IPS-18c (cell line): ENCODE measurements at regions not wholly inside any gene's neighbourhood (a gene's known extent, or its start where the extent isn't known, plus 50 kb on each side); places are given as distances from the start of the nearest gene placed in this dataset.
"Not testable (repeated sequence)": the region's sequence is repeated elsewhere in the genome, so short reads cannot be mapped to it uniquely, and the experiment has no call there.

Experiments
- H3K4me3 ChIP-seq: 2 replicates; pipeline ENCODE4 v1.7.0; 2013; ENCODE audit warnings: low read depth, mild to moderate bottlenecking, low read length, moderate library complexity; ENCODE audit not compliant: insufficient read depth
- H3K9me3 ChIP-seq: one replicate; pipeline ENCODE4 v1.6.1; 2013; ENCODE audit warnings: mild to moderate bottlenecking, low read length, moderate library complexity; ENCODE audit not compliant: control insufficient read depth, insufficient read depth

DNA sequence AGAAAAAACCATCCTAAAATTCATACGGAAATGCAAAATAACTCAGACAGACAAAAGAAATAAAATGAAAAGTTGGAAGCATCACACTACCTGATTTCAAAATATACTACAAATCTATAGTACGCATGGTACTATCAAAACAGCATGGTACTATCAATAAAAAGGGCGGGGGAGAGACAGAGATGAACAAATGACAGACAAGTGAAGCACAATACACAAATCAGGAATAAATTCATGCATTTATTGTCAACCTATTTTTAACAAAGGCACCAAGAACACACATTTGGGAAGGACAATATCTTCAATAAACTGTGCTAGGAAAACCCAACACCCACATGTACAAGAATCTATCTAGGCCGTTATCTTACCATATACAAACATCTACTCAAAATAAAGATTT, 207.4 kb upstream of the WSB1 start:
- peaks cover 41% of the 10 kb centered on the region for H3K9me3 ChIP-seq
- no peak overlapping the region for H3K4me3 ChIP-seq

DNA sequence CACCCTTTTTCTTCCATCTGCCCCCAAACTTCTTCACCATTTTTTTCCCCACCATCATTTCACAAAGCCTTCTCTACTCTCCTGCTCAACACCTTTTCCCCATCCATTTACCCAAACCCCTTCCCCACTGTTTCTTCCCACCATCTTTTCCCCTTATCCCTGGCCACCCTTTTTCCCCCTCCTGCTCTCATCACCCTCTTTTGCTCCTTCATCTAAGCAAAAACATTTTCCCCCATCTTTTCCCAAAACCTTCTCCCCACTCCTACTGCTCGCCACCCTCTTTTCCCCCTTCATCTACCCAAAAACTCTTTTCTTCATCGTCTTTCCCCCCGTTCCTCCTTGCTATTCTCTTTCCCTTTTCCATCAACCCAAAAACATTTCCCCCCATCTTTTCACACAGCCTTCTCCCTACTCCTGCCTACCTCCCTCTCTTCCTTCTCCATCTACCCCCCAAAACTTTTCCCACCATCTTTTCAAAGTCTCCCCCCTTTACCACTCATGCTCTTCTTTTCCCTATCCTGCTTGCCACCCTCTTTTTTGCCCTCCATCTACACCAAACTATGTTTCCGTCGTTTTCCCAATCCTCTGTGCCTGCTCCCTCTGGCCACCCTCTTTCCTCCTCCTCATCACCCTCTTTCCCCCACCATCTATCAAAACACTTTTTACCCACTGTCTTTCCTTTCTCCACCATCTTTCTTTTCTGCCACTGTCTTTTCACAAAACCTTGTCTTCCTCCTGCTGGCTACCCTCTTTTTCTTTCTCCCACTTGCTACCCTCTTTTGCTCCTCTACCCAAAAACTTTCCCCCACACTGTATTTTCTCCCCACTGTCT, 205.8 kb upstream of the WSB1 start:
- H3K9me3 ChIP-seq = peaks cover 38% of the 10 kb centered on the region
- no peak overlapping the region for H3K4me3 ChIP-seq

GRCh38 chr17:27088767-27089078, 205.2 kb upstream of the WSB1 start:
- Histone ChIP-seq H3K9me3 (peaks cover 33% of the 10 kb centered on the region), H3K4me3 (no peak overlapping the region)

GRCh38 chr17:27089079-27089928, 204.6 kb upstream of the WSB1 start:
- H3K4me3 ChIP-seq = not testable (repeated sequence)
- peaks cover 31% of the 10 kb centered on the region for H3K9me3 ChIP-seq

- Histone ChIP-seq H3K4me3 (no peak overlapping the region), H3K9me3 (peaks cover 29% of the 10 kb centered on the region)
Observed at GRCh38 chr17:27089929-27090247, 204.0 kb upstream of the WSB1 start.

- peaks cover 26% of the 10 kb centered on the region for H3K9me3 ChIP-seq
- not testable (repeated sequence) for H3K4me3 ChIP-seq
Observed at GRCh38 chr17:27090450-27091042, 203.4 kb upstream of the WSB1 start.

GRCh38 chr17:27091043-27091497, 202.8 kb upstream of the WSB1 start:
- Histone ChIP-seq H3K4me3 (no peak overlapping the region), H3K9me3 (peaks cover 26% of the 10 kb centered on the region)

DNA sequence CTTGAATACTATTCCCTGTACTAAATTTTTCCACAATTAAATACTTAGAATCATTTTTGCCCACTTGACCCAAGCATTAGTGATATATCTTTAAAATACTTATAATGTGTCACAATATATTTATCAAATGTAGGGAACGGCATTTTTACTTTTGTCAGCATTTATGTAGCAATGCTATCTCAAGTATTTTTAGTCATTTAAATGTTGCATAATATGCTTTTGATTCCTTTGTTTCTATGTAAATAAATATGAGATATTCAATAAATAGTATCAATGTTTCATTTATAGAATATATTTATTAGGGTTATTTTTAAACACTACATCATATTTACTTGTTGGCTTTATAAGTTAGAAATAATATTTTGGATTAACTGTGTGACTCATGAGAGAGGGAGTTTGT, 199.7 kb upstream of the WSB1 start:
- H3K4me3 ChIP-seq = not testable (repeated sequence)
- peaks cover 15% of the 10 kb centered on the region for H3K9me3 ChIP-seq

DNA sequence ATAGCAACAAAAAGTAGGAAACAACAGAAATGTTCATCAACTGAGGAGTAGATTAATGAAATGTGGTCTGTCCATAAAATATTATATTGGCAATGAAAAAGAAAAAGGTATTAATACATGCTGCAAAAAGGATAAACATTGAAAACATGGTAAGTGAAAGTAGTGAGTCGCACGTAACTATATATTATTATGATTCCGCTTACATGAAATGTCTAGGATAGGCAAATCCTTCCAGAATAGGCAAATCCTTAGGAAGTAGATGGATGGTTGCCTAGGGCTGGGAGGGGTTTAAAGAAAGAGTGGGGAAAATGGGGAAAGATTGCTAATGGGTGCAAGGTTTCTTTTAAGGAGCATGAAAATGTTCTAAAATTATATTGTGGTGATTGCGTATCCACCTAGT, 198.1 kb upstream of the WSB1 start:
- H3K4me3 ChIP-seq, H3K9me3 ChIP-seq: not testable (repeated sequence)

- H3K4me3 ChIP-seq, H3K9me3 ChIP-seq: not testable (repeated sequence)
Observed at GRCh38 chr17:27099266-27099665, 194.6 kb upstream of the WSB1 start.

- not testable (repeated sequence) for H3K4me3 ChIP-seq, H3K9me3 ChIP-seq
Observed at GRCh38 chr17:27104605-27105221, 189.2 kb upstream of the WSB1 start.

- Histone ChIP-seq H3K9me3 (peaks cover 4% of the 10 kb centered on the region), H3K4me3 (no peak overlapping the region)
Observed at GRCh38 chr17:27105636-27106035, 188.3 kb upstream of the WSB1 start.

DNA sequence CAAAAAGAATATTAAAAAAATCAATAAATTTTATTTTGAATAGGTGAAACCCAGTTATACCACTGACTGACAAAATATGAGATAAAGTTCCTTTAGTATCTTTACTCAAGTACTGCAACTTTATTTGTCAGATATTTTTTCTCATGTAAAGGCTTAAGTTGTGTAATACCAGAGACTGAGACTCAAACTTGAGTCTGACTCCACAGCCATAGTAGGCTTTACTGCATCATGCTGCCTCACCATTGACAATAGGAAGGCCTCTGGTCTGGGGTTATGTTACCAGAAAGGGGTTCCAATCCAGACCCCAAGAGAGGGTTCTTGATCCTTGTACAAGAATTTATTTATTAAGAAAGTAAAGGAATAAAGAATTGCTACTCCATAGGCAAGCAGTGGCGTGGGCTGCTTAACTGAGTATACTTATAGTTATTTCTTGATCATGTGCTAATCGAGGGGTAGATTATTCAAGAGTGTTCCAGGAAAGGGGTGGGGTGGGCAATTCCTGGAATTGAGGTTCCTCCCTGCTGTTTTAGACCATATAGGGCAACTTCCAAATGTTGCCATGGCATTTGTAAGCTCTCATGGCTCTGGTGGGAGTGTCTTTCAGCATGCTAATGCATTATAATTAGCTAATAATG, 187.4 kb upstream of the WSB1 start:
- H3K4me3 ChIP-seq = no peak overlapping the region; the same call in 1 of the 2 replicates
- peaks cover 4% of the 10 kb centered on the region for H3K9me3 ChIP-seq

- peaks cover 4% of the 10 kb centered on the region for H3K9me3 ChIP-seq
- H3K4me3 ChIP-seq = no peak overlapping the region; the same call in 1 of the 2 replicates
Observed at GRCh38 chr17:27106982-27107360, 186.9 kb upstream of the WSB1 start.

- not testable (repeated sequence) for H3K4me3 ChIP-seq, H3K9me3 ChIP-seq
Observed at GRCh38 chr17:27107386-27108328, 186.3 kb upstream of the WSB1 start.

DNA sequence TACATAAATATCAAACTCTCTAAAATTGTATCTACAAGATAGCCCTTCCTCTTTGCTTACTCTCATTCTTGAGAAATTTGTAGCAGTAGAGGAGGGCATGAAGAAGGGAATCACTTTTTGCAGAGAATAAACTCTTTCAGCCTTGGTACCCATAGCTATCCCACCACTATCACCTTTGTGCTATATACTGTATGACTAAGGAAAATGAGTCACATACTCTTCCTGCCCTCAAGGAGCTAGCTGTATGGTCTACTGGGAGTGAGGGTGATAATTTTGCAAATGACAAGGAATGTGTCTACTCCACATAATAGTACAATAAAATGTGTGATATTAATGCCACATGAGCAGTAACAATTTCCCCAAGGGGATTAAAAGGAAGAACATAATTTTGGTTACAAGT, 184.6 kb upstream of the WSB1 start:
- no peak overlapping the region for H3K4me3 ChIP-seq
- H3K9me3 ChIP-seq = peaks cover 2% of the 10 kb centered on the region
